ENCODE measurements at regions not wholly inside any gene's neighbourhood (a gene's known extent, or its start where the extent isn't known, plus 50 kb on each side); places are given as distances from the start of the nearest gene placed in this dataset.

GRCh38 chr5:143511736-143512135 is 108.2 kb upstream of the NR3C1 start:
- TF ChIP-seq ZBTB21 (CRISPR knock-in tag; IDR thresholded peaks at IDR 0.05; ENCODE audit: borderline replicate concordance) (no peak), CTCF (IDR thresholded peaks at IDR 0.05) (no peak), AR (CRISPR knock-in tag; IDR thresholded peaks at IDR 0.05) (no peak)
